Smooth muscle cell (in vitro differentiated cells): ENCODE measurements at regions not wholly inside any gene's neighbourhood (a gene's known extent, or its start where the extent isn't known, plus 50 kb on each side); places are given as distances from the start of the nearest gene placed in this dataset.

Source experiments
- DNase-seq: peaks from one replicate; lab custom pipeline; 2025; ENCODE audit not compliant: unreplicated experiment; lab: John Stamatoyannopoulos, UW
- H2AFZ ChIP-seq: fragments of 200-600 bp; sonication (generic); 2 replicates; pipeline ENCODE4 v1.6.0; 2016; ENCODE audit warnings: antibody characterized with exemption, low read depth, mild to moderate bottlenecking
- H3F3A ChIP-seq: fragments of 200-600 bp; sonication (generic); 2 replicates; pipeline ENCODE4 v1.6.0; 2017; ENCODE audit warnings: antibody characterized with exemption, low read depth
- H3K27ac ChIP-seq: fragments of 200-600 bp; sonication (generic); 2 replicates; pipeline ENCODE4 v1.5.1; 2016; ENCODE audit warnings: low read depth, mild to moderate bottlenecking
- H3K27me3 ChIP-seq: fragments of 200-600 bp; sonication (generic); 2 replicates; pipeline ENCODE4 v1.6.1; 2016; ENCODE audit warnings: low read depth, mild to moderate bottlenecking
- H3K36me3 ChIP-seq: fragments of 200-600 bp; sonication (generic); 2 replicates; pipeline ENCODE4 v1.5.1; 2016; ENCODE audit warnings: low read depth
- H3K4me1 ChIP-seq: fragments of 200-600 bp; sonication (generic); 2 replicates; pipeline ENCODE4 v1.5.1; 2016; ENCODE audit warnings: low read depth
- H3K4me2 ChIP-seq: fragments of 200-600 bp; sonication (generic); 2 replicates; pipeline ENCODE4 v1.6.0; 2016; ENCODE audit warnings: mild to moderate bottlenecking
- H3K4me3 ChIP-seq: fragments of 200-600 bp; sonication (generic); 2 replicates; pipeline ENCODE4 v1.5.1; 2016; ENCODE audit warnings: mild to moderate bottlenecking
- H3K79me2 ChIP-seq: fragments of 200-600 bp; sonication (generic); 2 replicates; pipeline ENCODE4 v1.6.0; 2016; ENCODE audit warnings: low read depth, mild to moderate bottlenecking
- H3K9ac ChIP-seq: fragments of 200-600 bp; sonication (generic); 2 replicates; pipeline ENCODE4 v1.6.0; 2016; ENCODE audit warnings: low read depth
- H3K9me3 ChIP-seq: fragments of 200-600 bp; sonication (generic); replicated peaks from 2 replicates; pipeline ENCODE4 v1.5.1; 2016; ENCODE audit warnings: low read depth
- H4K20me1 ChIP-seq: fragments of 200-600 bp; sonication (generic); 2 replicates; pipeline ENCODE4 v1.6.0; 2016; ENCODE audit warnings: low read depth
- WGBS: methylation state at CpG from one replicate; pipeline ENCODE4 v1.1.7; 2016; ENCODE audit warnings: low lambda C conversion rate; 5-methylcytosine and 5-hydroxymethylcytosine counted together
- TF ChIP-seq, protein P1 (sequence below): fragments of 200-600 bp; sonication (generic); IDR thresholded peaks from 2 replicates; pipeline ENCODE4 v1.5.1; 2017; ENCODE audit warnings: borderline replicate concordance, mild to moderate bottlenecking, antibody characterized with exemption; ENCODE audit not compliant: insufficient read depth, poor library complexity, severe bottlenecking

DNA sequence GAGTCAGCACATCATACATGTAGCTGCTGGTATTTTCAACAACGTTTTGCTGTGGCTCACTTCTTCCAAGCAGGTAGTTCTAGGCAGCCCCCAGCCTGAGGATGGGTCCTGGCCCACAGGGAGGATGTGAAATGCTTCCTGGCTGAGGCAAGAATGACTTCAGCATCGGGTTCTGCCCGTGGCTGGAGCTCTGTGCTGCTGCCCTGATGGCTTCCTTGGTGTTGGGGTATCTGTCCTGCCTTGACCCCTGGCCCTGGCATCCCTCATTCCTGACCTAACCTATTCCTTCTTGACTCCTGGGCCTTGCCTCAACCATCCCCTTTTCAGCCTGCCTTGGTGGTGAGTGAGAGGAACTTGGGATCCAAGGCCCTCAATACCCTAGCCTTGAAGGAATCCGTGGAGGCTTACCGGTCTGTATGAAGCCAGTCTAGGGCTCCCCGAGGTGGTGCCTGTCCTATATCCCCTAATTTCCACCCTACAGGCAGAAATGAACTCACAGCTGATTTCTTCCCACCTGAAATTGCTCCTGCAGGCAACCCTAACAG lies 300.6 kb downstream of the TLE3 start:
- WGBS: 76% methylated on average over 6 of the region's 6 CpGs
- H3K9ac ChIP-seq: no peak overlapping the region

DNA sequence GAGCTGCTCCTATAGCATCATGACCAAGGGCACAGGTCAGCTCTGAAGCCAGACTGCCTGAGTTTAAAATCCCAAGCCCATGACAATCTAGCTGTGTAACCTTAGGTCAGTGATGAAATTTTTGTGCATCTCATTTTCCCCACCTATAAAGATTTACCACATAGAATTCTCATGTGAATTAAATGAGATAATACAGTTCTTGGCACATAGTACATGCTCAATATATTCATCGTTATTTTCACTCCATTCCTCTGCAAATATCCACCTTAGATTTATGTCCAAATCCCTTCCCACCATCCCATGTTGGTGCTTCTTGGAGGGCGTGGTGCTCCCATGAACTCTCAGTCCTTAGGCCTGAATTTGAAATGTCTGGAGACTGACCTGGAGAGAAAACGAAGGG lies 300.1 kb downstream of the TLE3 start:
- TF ChIP-seq, protein P1, sequence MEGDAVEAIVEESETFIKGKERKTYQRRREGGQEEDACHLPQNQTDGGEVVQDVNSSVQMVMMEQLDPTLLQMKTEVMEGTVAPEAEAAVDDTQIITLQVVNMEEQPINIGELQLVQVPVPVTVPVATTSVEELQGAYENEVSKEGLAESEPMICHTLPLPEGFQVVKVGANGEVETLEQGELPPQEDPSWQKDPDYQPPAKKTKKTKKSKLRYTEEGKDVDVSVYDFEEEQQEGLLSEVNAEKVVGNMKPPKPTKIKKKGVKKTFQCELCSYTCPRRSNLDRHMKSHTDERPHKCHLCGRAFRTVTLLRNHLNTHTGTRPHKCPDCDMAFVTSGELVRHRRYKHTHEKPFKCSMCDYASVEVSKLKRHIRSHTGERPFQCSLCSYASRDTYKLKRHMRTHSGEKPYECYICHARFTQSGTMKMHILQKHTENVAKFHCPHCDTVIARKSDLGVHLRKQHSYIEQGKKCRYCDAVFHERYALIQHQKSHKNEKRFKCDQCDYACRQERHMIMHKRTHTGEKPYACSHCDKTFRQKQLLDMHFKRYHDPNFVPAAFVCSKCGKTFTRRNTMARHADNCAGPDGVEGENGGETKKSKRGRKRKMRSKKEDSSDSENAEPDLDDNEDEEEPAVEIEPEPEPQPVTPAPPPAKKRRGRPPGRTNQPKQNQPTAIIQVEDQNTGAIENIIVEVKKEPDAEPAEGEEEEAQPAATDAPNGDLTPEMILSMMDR: no peak
- no peak overlapping the region for H3K4me2 ChIP-seq
- no peak overlapping the region for H3K9ac ChIP-seq
- no peaks in the 10 kb centered on the region for H3F3A ChIP-seq
- 100% methylated on average over 3 of the region's 3 CpGs for WGBS
- no peaks in the 10 kb centered on the region for H3K9me3 ChIP-seq
- H3K4me3 ChIP-seq: no peak overlapping the region
- no peak for DNase-seq
- no peaks in the 10 kb centered on the region for H3K36me3 ChIP-seq
- no peaks in the 10 kb centered on the region for H3K27me3 ChIP-seq
- no peak overlapping the region for H3K27ac ChIP-seq
- H2AFZ ChIP-seq: no peak overlapping the region
- no peaks in the 10 kb centered on the region for H3K79me2 ChIP-seq
- peaks cover 14% of the 10 kb centered on the region for H3K4me1 ChIP-seq
- no peaks in the 10 kb centered on the region for H4K20me1 ChIP-seq

More for the DNA sequence above, 300.6 kb downstream of the TLE3 start:
- Histone ChIP-seq H3K27me3 (no peaks in the 10 kb centered on the region), H3K9me3 (no peaks in the 10 kb centered on the region), H3K4me2 (no peak overlapping the region), H4K20me1 (no peaks in the 10 kb centered on the region), H3K4me3 (no peak overlapping the region), H3K27ac (no peak overlapping the region), H3F3A (no peaks in the 10 kb centered on the region), H3K79me2 (no peaks in the 10 kb centered on the region), H2AFZ (no peak overlapping the region), H3K4me1 (peaks cover 14% of the 10 kb centered on the region), H3K36me3 (no peaks in the 10 kb centered on the region)
- DNase-seq: no peak
- TF ChIP-seq, protein P1: no peak

DNA sequence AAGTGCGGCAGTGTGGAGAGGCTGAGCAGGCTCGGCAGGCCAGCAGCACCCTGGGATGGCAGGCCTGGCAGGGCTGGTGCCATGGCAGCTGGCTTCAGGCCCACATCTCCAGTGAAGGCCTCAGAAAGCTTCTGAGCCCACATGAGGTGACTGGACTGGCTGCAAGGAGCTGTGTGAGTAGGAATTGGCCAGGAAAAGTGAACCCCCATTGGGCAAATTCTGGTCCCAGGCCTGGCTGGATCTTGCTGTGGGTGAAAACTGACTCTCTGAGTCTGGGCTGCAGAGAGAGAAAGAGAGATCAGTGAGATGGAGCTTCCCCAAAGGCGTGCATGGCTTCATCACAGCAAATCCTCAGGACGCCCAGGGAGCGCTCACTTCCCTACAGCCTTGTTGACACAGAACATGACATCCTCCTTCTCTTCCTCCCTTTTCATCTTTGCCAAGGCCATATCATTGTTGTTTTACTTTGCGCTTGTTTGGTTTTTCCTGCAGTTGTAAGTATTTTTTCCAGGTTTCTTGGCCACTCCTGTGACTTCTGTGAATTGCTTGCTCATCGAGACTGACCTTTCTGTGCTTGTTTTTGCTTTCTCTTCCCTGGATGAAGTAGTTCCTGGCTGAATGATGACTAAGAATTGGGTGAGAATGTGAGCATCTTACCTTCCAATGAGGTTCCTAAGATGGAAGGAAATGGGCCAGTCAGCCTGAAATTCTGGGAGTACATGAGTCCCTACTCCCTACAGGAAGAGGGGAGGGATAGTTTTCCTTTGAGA lies 299.1 kb downstream of the TLE3 start:
- H3K4me2 ChIP-seq: no peak overlapping the region
- no peak overlapping the region for H3K4me3 ChIP-seq
- H3K36me3 ChIP-seq: no peaks in the 10 kb centered on the region
- no peak overlapping the region for H3K9ac ChIP-seq
- no peak overlapping the region for H3K27ac ChIP-seq
- H3K4me1 ChIP-seq: peaks cover 14% of the 10 kb centered on the region
- TF ChIP-seq, protein P1: no peak
- no peaks in the 10 kb centered on the region for H3K9me3 ChIP-seq
- H2AFZ ChIP-seq: no peak overlapping the region
- DNase-seq: no peak
- H4K20me1 ChIP-seq: no peaks in the 10 kb centered on the region
- H3F3A ChIP-seq: no peaks in the 10 kb centered on the region
- no peaks in the 10 kb centered on the region for H3K79me2 ChIP-seq
- H3K27me3 ChIP-seq: no peaks in the 10 kb centered on the region
- WGBS: 88% methylated on average over 7 of the region's 7 CpGs

DNA sequence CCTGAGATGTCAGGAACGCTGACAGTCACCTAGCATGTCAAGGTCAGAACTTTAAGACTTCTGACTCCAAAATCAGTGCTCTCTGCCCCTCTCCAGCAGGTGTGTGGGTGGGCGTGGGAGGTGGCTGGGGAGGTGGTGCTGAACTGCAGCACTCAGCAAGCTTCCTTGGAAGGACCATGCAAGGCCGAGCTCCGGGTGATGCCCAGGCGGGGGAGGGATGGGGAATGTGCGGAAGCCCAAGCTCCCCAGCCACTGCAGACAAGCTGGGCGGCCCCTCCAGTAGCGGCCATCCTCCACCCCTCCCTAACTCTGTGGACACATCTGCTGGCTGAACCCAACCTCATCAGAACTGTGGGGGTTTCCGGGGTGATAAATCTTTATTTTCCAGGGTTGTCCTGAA lies 296.6 kb downstream of the TLE3 start:
- H3F3A ChIP-seq: no peaks in the 10 kb centered on the region
- WGBS: 76% methylated on average over 9 of the region's 9 CpGs
- TF ChIP-seq, protein P1: no peak

More for the DNA sequence above, 296.6 kb downstream of the TLE3 start:
- Histone ChIP-seq H3K27ac (no peak overlapping the region), H3K4me2 (no peak overlapping the region), H4K20me1 (no peaks in the 10 kb centered on the region), H3K79me2 (no peaks in the 10 kb centered on the region), H3K4me1 (no peaks in the 10 kb centered on the region), H2AFZ (no peak overlapping the region), H3K36me3 (no peaks in the 10 kb centered on the region), H3K9me3 (no peaks in the 10 kb centered on the region), H3K9ac (no peak overlapping the region), H3K4me3 (no peak overlapping the region), H3K27me3 (no peaks in the 10 kb centered on the region)
- DNase-seq: no peak
